Activated CD4-positive, alpha-beta T cell treated with anti-CD3 and anti-CD28 coated beads, Interleukin-2, Interleukin-6, amounts not matched to agents 100 ng/mL and 50 ng/mL, durations not matched to agents 16 hours and 8 hours (primary cell): ENCODE measurements at regions not wholly inside any gene's neighbourhood (a gene's known extent, or its start where the extent isn't known, plus 50 kb on each side); places are given as distances from the start of the nearest gene placed in this dataset.

ENCODE experiments used
- DNase-seq: peaks from one replicate; pipeline ENCODE4 v3.0.0-alpha.2; 2020

GRCh38 chr16:80033783-80034468, 433.4 kb upstream of the MAF start:
- DNase-seq: no peak

- no peak for DNase-seq
Measured at GRCh38 chr16:80029761-80030481, 429.4 kb upstream of the MAF start.

DNA sequence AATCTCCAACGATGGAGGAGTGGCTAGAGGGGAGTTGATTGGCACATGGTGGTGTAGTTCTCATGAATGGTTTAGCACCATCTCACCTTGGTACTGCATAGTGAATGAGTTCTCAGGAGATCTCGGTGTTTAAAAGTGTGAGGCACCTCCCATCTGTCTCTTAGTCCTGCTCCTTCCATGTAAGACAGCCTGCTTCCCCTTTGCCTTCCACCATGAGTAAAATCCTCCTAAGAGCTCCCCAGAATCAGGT, 428.8 kb upstream of the MAF start:
- no peak for DNase-seq

GRCh38 chr16:80028581-80029380, 428.2 kb upstream of the MAF start:
- no peak for DNase-seq

DNA sequence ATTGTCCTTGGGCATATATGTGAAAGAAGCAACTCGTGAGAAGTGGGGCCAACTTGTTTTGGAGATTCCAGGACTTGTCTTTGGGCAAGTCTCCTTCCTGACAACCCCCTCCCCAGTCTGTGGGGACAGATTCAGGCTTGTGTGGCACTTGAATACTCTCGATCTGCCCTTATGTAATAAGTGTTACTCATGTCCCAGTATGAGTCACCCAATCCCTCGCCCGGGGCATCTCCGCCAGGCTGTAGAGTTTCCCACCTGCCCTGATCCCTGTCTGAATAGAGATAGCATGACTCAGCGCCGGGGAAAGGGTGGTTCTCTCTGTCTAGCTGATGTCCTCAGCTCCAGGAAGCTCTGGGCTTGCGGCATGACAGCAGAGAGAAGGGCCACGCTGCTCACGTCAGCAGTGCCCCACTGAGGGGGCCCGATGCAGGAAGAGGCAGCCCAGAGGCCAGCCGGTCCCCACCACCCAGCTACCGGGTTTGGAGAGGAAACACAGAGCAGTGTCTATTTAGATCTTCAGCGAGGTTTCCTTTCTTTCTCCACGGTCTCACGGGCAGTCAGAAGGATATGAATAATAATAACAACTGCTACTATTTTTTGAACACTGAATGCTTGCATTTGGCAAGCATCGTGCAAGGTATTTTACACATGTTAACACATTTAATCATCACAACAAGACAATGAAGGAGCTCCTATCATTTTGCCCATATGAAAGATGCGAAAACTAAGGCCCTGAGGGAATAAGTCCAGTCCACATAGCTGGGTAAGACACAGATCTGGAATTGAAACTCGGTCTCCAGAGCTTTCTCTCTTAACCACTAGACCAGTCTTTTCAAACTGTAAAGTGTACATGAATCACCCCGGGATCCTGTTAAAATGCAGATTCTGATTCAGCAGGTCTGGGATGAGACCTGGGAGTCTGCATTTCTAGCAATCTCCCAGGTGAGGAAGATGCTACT, 426.7 kb upstream of the MAF start:
- DNase-seq: peak; percentile 82

DNA sequence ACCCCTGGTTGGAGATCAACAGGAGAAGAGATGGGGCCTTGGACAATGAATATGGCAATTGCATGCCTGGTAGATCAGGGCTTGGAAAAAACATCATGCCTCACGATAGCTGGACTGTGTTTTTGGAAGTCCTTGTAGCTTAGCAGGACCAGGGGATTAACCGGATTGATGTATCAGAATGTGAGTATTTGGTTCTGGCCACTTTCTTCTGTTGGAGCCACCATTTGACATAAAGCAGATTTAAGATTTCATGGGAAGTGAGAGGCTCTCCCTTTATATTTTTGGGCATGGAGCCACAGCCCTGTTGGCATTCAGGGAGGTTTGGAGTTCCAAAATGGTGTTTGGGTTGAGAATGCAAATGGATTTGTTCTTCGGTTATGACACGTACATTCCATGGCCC, 424.7 kb upstream of the MAF start:
- no peak for DNase-seq

GRCh38 chr16:80024443-80024842, 423.9 kb upstream of the MAF start:
- no peak for DNase-seq

DNA sequence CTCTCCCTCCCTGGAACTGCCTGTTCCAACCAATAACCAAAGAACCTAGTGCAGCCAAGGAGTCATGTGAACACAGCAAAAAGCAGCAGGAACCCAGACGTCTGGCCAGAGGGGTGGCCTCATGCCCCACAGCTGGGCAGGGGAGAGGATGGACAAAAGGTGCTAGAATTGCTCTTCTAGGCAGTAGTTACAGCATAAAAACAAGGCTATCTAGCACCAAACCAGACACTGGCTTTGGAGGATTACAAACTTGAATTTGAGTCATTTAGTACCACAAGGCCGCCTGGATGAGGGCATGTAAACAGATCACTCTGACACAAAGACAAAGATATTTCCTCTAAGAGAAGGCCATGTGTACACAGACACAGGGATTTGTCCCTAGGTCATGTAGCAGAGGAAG, 423.3 kb upstream of the MAF start:
- no peak for DNase-seq

GRCh38 chr16:80019395-80019794, 418.9 kb upstream of the MAF start:
- DNase-seq: no peak

DNA sequence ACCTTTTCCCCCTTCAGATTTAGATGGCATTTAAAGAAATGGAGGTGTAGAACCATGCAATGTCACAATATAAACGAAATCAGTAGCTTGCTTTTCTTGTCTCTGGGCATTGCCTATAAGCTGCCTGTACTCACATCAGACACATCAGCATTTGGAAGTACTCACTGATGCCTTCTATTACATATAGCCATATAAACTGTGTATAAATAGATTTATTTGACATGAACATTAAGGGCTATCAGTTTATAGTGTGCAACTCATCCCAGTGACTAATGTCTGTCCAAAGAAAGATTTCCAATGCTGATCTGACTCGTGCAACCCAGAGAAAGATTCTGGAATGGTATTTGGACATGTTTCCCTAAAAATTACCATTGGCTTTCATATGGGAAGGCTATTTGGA, 417.9 kb upstream of the MAF start:
- DNase-seq: no peak

DNA sequence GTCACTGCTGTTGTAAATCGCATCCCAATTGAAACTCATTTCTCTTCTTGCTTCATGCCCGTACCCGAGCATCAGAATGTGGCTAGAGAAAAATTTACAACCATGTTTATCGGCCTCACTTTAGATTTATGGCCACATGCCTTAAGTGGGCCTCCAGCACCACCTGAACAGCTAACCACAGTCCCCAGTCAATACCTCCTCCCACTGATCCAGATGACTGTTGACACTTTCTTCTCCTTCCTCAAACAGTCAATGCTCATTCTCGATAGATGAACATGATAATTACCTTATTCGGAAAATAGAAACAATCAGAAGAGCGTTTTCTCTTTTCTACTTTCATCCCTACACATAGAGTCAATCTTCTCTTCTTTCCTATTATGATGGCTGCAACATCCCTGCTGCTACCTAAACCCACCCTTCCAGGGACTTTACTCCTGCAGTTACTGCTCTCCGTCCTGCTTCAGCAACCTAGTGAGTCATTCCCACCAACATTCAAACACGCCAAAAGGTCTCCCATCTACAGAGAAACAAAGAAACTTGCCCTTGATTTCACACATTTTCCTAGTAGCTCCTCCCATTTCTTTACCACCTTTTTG, 416.3 kb upstream of the MAF start:
- no peak for DNase-seq

GRCh38 chr16:80015566-80015965, 415.0 kb upstream of the MAF start:
- DNase-seq: no peak

DNA sequence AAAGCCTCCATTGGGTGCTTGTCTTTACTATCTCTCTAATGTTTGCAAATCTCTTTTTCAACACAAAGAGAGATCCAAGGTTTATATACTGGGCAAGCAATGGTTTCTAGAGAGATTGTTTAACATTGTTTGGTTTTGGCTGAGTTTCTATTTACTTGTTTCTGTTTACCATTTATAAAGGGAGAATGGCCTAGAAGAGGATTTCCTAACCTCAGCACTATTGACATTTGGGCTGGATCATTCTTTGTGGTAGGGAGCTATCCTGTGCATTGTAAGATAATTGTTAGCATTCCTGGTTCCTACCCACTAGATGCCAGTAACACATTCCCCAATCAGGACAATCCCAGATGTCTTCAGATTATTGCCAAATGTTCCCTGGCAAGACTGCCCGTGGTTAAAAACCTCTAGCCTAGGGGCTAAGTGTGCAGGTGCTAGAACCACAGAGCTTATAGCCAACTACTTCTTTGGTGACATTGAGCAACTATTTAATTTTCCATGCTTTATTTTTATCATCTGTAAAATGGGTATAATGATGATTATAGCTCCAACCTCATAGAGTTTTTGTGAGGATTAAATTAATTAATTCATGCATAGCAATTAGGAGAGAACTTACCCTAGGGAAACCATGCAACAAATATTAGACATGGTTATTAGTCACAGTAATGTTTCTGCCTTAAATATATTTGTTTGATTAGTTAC, 413.9 kb upstream of the MAF start:
- no peak for DNase-seq

GRCh38 chr16:80012586-80012985, 412.0 kb upstream of the MAF start:
- no peak for DNase-seq

GRCh38 chr16:80009971-80010659, 409.6 kb upstream of the MAF start:
- no peak for DNase-seq

GRCh38 chr16:80008857-80009256, 408.3 kb upstream of the MAF start:
- DNase-seq: no peak

- no peak for DNase-seq
Measured at GRCh38 chr16:80007231-80007630, 406.7 kb upstream of the MAF start.

DNA sequence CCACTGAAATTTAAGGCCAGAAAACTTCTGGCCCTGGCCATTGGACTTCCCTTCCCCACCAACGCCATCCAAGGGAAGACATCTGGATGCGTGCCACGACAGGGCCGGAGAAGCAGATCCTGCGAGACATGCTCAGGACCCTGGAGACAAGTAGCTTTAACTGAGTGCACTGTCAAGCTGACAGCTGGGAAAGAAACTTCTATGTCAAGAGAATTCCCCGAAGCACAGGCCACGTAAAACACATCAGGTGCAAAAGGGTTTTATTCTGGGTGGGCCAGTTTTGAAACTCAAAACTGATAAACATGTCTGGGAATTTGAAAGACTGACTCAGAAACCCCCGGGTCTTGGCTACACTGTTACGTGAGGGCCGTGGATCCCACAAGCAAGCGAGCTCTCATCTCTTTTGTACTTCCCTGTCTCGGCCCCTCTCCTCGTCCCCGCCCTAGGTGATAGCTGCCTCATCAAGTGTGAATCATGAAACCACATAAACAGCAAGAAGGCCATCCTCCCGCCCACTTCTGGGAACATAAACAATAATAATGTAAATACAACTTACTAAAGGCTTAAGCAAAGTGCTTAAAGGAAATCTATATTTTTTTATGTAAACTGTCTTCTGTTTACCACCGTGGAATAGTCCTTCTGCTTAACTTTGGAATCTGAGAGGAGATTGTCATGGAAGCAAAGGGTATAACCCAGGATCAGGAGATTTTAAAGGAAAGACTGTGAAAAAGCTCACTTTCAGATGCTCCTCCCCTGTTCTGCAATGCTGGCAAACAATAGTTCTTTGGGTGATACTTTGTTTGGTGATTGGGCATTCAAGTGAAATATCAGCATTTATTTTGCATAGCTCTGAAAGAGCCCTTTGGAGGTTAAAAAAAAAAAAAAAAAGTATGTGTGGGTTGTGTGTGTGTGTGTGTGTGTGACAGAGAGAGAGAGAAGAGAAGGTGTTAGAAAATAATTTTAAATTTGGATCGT, 406.0 kb upstream of the MAF start:
- no peak for DNase-seq

DNA sequence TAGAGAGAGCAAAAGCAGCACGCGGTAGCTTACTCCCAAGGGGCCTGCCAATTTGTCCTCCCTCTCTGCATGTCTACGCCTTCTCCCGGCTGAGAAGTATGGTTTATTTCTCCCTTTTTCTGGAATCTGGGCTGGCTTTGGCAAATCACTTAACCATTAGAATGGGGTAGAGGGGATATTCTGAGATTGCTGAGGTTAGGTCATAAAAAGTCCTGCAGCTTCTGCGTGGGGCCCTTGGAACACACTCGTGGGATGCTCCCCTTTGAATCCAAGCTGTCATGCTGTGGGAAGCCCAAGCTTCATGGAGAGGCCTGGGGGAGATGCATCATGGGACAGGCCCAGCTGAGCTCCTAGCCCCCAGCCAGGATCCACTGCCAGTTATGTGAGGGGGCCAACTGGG, 403.6 kb upstream of the MAF start:
- DNase-seq: no peak

DNA sequence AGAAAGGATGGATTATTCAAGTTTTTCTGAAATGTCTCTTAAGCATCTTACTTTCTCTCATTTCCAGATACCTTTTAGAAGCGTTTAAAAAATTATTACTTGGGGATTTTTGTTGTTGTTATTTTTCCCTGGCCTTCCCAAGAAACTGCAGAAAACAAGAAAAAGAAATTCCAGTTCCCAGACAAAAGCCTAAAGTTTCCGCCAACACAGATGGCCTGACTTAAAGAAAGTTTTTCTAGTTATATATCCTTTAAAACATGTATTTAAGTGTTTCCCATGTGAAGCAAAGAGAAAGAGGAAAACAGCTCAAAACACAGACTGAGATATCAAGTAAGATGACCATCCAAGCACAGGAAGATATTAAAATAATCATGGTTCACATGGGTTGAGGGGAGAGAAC, 401.7 kb upstream of the MAF start:
- no peak for DNase-seq
